CD14-positive monocyte (primary cell): ENCODE measurements at regions not wholly inside any gene's neighbourhood (a gene's known extent, or its start where the extent isn't known, plus 50 kb on each side); places are given as distances from the start of the nearest gene placed in this dataset.

ENCODE experiments used
- DNase-seq, 3 donors: peaks; one replicate each; pipeline ENCODE4 v3.0.0-alpha.2; 2011 to 2022
- H2AFZ ChIP-seq: 2 replicates; pipeline ENCODE4 v1.6.0; 2012; ENCODE audit warnings: mild to moderate bottlenecking, low read depth, low read length, inconsistent platforms; ENCODE audit not compliant: insufficient read depth, poor library complexity, severe bottlenecking
- H3K27ac ChIP-seq, 2 donors: 1 replicate in 1 of 2; 2 replicates in 1 of 2; pipeline ENCODE4 v1.5.1; 2012 to 2013; ENCODE audit warnings: low read length in 2 of 2, control low read depth in 1 of 2, inconsistent platforms in 1 of 2, low read depth in 1 of 2, mild to moderate bottlenecking in 1 of 2
- H3K27me3 ChIP-seq, 2 donors: one replicate each; pipeline versions ENCODE4 v1.6.0 to v1.6.1; 2011 to 2013; ENCODE audit warnings: low read length in 2 of 2; ENCODE audit not compliant: control insufficient read depth in 2 of 2, insufficient read depth in 2 of 2
- H3K36me3 ChIP-seq, 2 donors: replicated peaks in 1 of 2; 1 replicate in 1 of 2; 2 replicates in 1 of 2; pipeline versions ENCODE4 v1.5.1 to v1.6.1; 2012 to 2013; ENCODE audit warnings: low read length in 2 of 2, control low read depth in 1 of 2, inconsistent platforms in 1 of 2, mild to moderate bottlenecking in 1 of 2; ENCODE audit not compliant: insufficient read depth in 2 of 2, control insufficient read depth in 1 of 2
- H3K4me1 ChIP-seq, 2 donors: 1 replicate in 1 of 2; 2 replicates in 1 of 2; pipeline versions ENCODE4 v1.5.1 to v1.6.1; 2012 to 2013; ENCODE audit warnings: low read length in 2 of 2, control low read depth in 1 of 2, inconsistent platforms in 1 of 2, mild to moderate bottlenecking in 1 of 2, moderate library complexity in 1 of 2; ENCODE audit not compliant: insufficient read depth in 2 of 2, control insufficient read depth in 1 of 2
- H3K4me2 ChIP-seq: replicated peaks from 2 replicates; pipeline ENCODE3; 2012; ENCODE audit warnings: low read length, moderate library complexity, mild to moderate bottlenecking; ENCODE audit not compliant: poor library complexity, severe bottlenecking; ENCODE audit errors: extremely low read depth
- H3K4me3 ChIP-seq, 3 experiments: fragments of 200-600 bp in 1 of 3; sonication (generic) in 1 of 3; replicated peaks in 1 of 3; 1 replicate in 2 of 3; 2 replicates in 1 of 3; pipeline ENCODE4 v1.5.1; 2011 to 2013; ENCODE audit warnings: low read length in 3 of 3, mild to moderate bottlenecking in 3 of 3, control low read depth in 2 of 3, low read depth in 2 of 3, inconsistent platforms in 1 of 3, moderate library complexity in 1 of 3
- H3K79me2 ChIP-seq: 2 replicates; pipeline ENCODE4 v1.6.0; 2012; ENCODE audit warnings: mild to moderate bottlenecking, control low read depth, inconsistent platforms, low read length, moderate library complexity; ENCODE audit not compliant: insufficient read depth
- H3K9ac ChIP-seq: 2 replicates; pipeline ENCODE4 v1.6.0; 2017; ENCODE audit warnings: low read length, mild to moderate bottlenecking; ENCODE audit not compliant: insufficient read depth, poor library complexity, severe bottlenecking
- H3K9me3 ChIP-seq, 2 donors: replicated peaks in 1 of 2; 1 replicate in 1 of 2; 2 replicates in 1 of 2; pipeline versions ENCODE4 v1.5.1 to v1.6.1; 2012 to 2013; ENCODE audit warnings: low read length in 2 of 2, control low read depth in 1 of 2; ENCODE audit not compliant: control insufficient read depth in 1 of 2, insufficient read depth in 1 of 2
- H4K20me1 ChIP-seq: 2 replicates; pipeline ENCODE4 v1.6.0; 2012; ENCODE audit warnings: mild to moderate bottlenecking, low read length, control low read depth, moderate library complexity; ENCODE audit not compliant: insufficient read depth
- H3K27ac Mint-ChIP-seq, 7 donors: one replicate each; pipeline ENCODE4 v1.8.0; 2020; ENCODE audit warnings: mild to moderate bottlenecking in 7 of 7, mixed read lengths in 7 of 7, moderate library complexity in 6 of 7, inconsistent platforms in 2 of 7
- H3K27me3 Mint-ChIP-seq, 3 donors: one replicate each; pipeline ENCODE4 v1.8.0; 2021 to 2022; ENCODE audit warnings: low read depth in 3 of 3, mild to moderate bottlenecking in 3 of 3, mixed read lengths in 3 of 3, moderate library complexity in 3 of 3, inconsistent platforms in 1 of 3
- H3K36me3 Mint-ChIP-seq, 2 donors: one replicate each; pipeline ENCODE4 v1.8.0; 2020; ENCODE audit warnings: mixed read lengths in 2 of 2, inconsistent platforms in 1 of 2, mild to moderate bottlenecking in 1 of 2
- H3K4me1 Mint-ChIP-seq: one replicate; pipeline ENCODE4 v1.8.0; 2020; ENCODE audit warnings: mild to moderate bottlenecking, mixed read lengths
- H3K4me3 Mint-ChIP-seq, 2 donors: one replicate each; pipeline ENCODE4 v1.8.0; 2020; ENCODE audit warnings: mild to moderate bottlenecking in 2 of 2, mixed read lengths in 2 of 2, moderate library complexity in 1 of 2
- H3K9me3 Mint-ChIP-seq, 7 donors: one replicate each; pipeline ENCODE4 v1.8.0; 2020 to 2022; ENCODE audit warnings: mixed read lengths in 7 of 7, mild to moderate bottlenecking in 6 of 7, moderate library complexity in 6 of 7, inconsistent platforms in 2 of 7
- CTCF ChIP-seq: fragments of 200-600 bp; IDR thresholded peaks from one replicate; pipeline ENCODE4 v1.8.0; 2022; ENCODE audit warnings: antibody characterized with exemption, mild to moderate bottlenecking
- WGBS: methylation state at CpG from one replicate; pipeline ENCODE4 v1.1.5; 2013; ENCODE audit warnings: missing lambda C conversion rate; ENCODE audit not compliant: insufficient coverage; 5-methylcytosine and 5-hydroxymethylcytosine counted together
- intact Hi-C, 2 donors: fragments of 100-400 bp; cut with micrococcal nuclease; formaldehyde crosslinking; loops; one replicate each; pipeline versions ENCODE4 v1.15.0 to v1.15.1; 2023

GRCh38 chr5:2311851-2312250 lies 429.1 kb upstream of the IRX4 start:
- Histone ChIP-seq H3K4me1 (no peaks in the 10 kb centered on the region), H3K4me2 (no peak overlapping the region), H2AFZ (no peak overlapping the region), H3K9ac (no peak overlapping the region), H3K27ac (no peak overlapping the region), H3K36me3 (no peaks in the 10 kb centered on the region), H3K27me3 (no peaks in the 10 kb centered on the region), H3K79me2 (no peaks in the 10 kb centered on the region), H4K20me1 (no peaks in the 10 kb centered on the region), H3K4me3 (no peak overlapping the region), H3K9me3 (peaks cover 0 to 14% of the 10 kb centered on the region in 2 donors)
- Mint-ChIP-seq H3K27me3 (peaks cover 0 to 2% (median 2%) of the 10 kb centered on the region in 3 donors), H3K27ac (no peak overlapping the region), H3K36me3 (no peaks in the 10 kb centered on the region), H3K9me3 (peaks cover 0 to 32% (median 10%) of the 10 kb centered on the region in 7 donors), H3K4me3 (no peak overlapping the region), H3K4me1 (no peaks in the 10 kb centered on the region)
- DNase-seq: no peak
- no peak for TF ChIP-seq CTCF
- 35% methylated on average over 2 of the region's 3 CpGs for WGBS
- intact Hi-C loops: no loop called here

- Mint-ChIP-seq H3K27me3 (peaks cover 0 to 2% (median 2%) of the 10 kb centered on the region in 3 donors), H3K4me3 (no peak overlapping the region), H3K36me3 (no peaks in the 10 kb centered on the region), H3K4me1 (no peaks in the 10 kb centered on the region), H3K27ac (peak overlapping the region in 1 of 7 donors; percentile 6), H3K9me3 (peaks cover 0 to 32% (median 10%) of the 10 kb centered on the region in 7 donors)
- no peak overlapping the region for H2AFZ ChIP-seq
- no peak overlapping the region for H3K27ac ChIP-seq
- H3K36me3 ChIP-seq: no peaks in the 10 kb centered on the region
- peaks cover 0 to 14% of the 10 kb centered on the region in 2 donors for H3K9me3 ChIP-seq
- no peaks in the 10 kb centered on the region for H4K20me1 ChIP-seq
- no peaks in the 10 kb centered on the region for H3K79me2 ChIP-seq
- H3K4me3 ChIP-seq: no peak overlapping the region
- TF ChIP-seq CTCF: no peak
- no peaks in the 10 kb centered on the region for H3K4me1 ChIP-seq
- H3K9ac ChIP-seq: no peak overlapping the region
- intact Hi-C loops: no loop called here
- no peak overlapping the region for H3K4me2 ChIP-seq
- WGBS: 95% methylated on average over 8 of the region's 10 CpGs
- no peak for DNase-seq
- no peaks in the 10 kb centered on the region for H3K27me3 ChIP-seq
Measured at GRCh38 chr5:2310946-2311345, 428.2 kb upstream of the IRX4 start.
